Ishikawa (cell line): ENCODE measurements at regions not wholly inside any gene's neighbourhood (a gene's known extent, or its start where the extent isn't known, plus 50 kb on each side); places are given as distances from the start of the nearest gene placed in this dataset.

ENCODE experiments used
- CEBPB ChIP-seq: IDR thresholded peaks from 2 replicates; pipeline ENCODE4 v1.6.1; 2012
- EP300 ChIP-seq: IDR thresholded peaks from 2 replicates; pipeline ENCODE4 v1.6.1; 2012; ENCODE audit warnings: borderline replicate concordance
- RAD21 ChIP-seq: IDR thresholded peaks from 2 replicates; pipeline ENCODE4 v1.6.1; 2012; ENCODE audit warnings: low read depth
- REST ChIP-seq: IDR thresholded peaks from 2 replicates; pipeline ENCODE4 v1.6.1; 2012; ENCODE audit warnings: low read depth, mild to moderate bottlenecking
- TAF1 ChIP-seq: IDR thresholded peaks from 2 replicates; pipeline ENCODE4 v1.6.1; 2012; ENCODE audit warnings: low read depth, mild to moderate bottlenecking
- TEAD4 ChIP-seq: IDR thresholded peaks from 2 replicates; pipeline ENCODE4 v1.6.1; 2012
- YY1 ChIP-seq: IDR thresholded peaks from 2 replicates; pipeline ENCODE4 v1.6.1; 2012; ENCODE audit warnings: low read depth
- ZBTB7A ChIP-seq: IDR thresholded peaks from 2 replicates; pipeline ENCODE4 v1.6.1; 2012; ENCODE audit warnings: low read depth
- TF ChIP-seq, protein P1 (sequence below): IDR thresholded peaks from 2 replicates; pipeline ENCODE4 v1.6.1; 2012

- TF ChIP-seq TAF1 (no peak), ZBTB7A (no peak), REST (no peak), EP300 (no peak), CEBPB (no peak), YY1 (no peak), RAD21 (no peak), TEAD4 (no peak)
- TF ChIP-seq, protein P1, sequence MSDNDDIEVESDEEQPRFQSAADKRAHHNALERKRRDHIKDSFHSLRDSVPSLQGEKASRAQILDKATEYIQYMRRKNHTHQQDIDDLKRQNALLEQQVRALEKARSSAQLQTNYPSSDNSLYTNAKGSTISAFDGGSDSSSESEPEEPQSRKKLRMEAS: no peak
These were observed 759.4 kb downstream of the SORCS1 start for GRCh38 chr10:106405141-106405540.
